NCI-H2029 (cell line): ENCODE measurements at regions not wholly inside any gene's neighbourhood (a gene's known extent, or its start where the extent isn't known, plus 50 kb on each side); places are given as distances from the start of the nearest gene placed in this dataset.

ENCODE experiments used
- DNase-seq: peaks from one replicate; lab custom pipeline; 2025; lab: John Stamatoyannopoulos, UW

DNA sequence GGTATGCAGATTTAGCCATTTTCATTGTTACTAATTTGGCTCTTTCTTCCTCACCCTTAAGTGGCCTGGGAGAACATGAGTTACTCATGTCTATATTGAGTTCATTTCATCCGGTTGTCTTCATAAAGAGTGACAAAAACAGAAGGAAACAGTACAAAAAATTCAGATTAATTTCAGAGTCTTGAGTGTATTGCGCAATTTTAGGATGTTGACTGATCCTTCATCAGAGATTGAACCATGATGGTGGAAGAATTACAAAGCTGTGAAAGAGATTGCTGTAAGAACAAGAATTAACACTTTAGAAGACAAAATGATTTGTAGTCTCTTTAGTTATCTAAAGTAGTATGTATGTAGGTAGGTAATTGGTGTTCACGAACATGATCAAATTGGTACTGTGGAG is 194.0 kb upstream of the PPP1R3A start:
- no peak for DNase-seq

DNA sequence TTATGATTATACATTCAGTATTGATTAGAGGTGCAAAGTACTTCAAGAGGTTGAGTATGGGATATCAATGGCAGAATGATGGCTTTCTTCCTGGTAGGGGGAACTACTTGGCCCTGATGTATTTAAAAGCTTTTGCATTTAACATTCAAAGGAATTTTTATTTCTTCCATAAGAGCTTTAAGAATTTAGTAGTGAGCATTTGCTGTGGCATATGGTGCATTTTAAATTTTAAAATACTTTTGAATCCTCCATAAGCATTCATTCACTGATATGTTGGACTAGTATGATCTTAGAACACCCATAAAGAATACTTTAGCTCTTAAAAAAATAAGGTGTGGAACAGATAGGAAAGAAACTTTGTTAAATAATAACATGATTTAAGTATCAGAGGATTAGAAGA is 191.9 kb upstream of the PPP1R3A start:
- DNase-seq = no peak

DNA sequence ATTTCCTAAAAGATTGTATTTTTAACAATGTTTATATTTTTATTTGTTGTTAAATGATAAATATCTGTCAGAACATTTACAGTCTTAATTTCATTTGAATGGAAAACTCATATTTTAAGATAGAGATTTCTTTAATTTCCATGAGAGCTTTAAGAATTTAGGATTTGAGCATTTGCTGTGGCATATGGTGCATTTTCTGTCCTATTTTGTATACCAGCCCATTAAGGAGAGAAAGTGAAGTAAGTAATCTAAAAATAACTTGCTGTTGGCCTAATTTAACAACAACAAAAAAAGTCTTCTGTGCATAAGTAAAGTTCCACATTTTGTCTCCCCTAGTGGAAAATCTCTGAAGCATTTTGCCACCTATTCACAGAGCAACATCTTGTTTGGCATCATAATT is 190.9 kb upstream of the PPP1R3A start:
- DNase-seq = no peak

DNA sequence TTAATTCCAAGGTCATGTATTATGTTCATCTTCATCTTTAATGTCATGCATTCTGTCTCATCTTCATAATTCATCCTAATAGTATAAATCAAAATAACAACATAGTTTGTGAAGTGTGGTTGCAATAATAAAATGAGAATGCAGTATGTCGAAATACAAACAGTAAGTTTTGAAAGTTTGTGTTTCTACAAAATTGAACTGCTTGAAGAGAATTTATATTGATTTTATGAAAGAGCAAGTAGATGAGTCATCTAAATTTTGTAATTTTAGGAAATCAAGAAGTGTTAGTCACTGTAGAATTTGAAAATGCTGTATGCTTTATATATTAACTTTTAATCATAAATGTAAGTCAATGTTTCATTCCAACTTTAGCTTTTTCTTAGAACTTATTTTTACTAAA is 190.5 kb upstream of the PPP1R3A start:
- DNase-seq = no peak

DNA sequence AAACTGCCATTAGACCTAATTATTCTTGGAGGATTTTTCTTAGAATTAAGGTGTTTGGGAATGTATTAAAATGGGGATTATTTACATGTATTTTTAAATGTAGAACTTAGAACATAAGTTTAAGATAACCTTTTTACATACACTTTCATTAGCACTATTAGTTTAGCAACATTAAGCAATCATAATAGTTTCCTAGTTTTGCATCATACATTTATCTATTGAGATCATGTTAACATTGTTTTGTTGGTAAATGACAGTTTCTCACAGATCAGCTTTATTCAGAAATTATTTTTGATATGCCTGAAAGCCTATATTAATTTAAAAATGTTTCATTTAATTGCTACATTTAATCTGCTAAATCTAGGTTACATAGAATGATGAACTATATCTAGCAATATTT is 189.7 kb upstream of the PPP1R3A start:
- no peak for DNase-seq

DNA sequence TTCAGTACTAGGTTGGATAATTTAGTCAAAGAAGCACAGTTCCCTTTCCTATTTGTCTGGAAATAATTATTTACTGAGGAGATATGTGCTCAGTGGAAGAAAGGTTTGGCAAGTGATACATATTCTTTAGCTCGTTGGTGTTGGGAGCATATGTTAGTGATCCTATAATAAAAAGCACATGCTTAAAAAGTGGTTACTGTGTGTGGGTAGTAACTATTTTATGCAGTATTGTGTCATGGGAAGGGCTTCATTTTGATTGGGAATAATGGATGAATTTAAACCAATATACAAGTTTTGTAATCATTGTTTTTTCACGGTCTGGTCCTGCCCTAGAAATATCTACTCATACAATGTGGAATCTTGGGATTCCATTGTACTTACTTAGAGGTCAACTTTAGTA is 188.7 kb upstream of the PPP1R3A start:
- no peak for DNase-seq

DNA sequence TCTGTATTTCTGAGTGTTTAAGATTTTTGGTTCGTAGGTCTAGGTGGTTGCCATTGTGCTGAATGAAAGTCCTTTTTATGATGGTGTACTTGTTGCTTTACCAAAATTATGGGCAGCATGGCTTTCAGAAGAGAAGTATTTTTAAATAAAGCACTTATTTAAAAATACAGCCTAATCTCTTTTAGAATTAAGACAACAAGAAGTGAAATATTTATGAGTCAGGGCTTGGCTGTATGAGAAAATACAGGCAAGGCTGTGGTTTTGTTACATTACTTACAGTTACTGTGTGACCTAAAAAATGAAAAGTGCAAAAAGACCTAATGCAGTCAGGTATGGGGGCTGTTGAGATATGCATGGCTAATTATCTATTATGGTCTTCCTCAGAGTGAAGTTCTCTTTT is 185.2 kb upstream of the PPP1R3A start:
- no peak for DNase-seq

DNA sequence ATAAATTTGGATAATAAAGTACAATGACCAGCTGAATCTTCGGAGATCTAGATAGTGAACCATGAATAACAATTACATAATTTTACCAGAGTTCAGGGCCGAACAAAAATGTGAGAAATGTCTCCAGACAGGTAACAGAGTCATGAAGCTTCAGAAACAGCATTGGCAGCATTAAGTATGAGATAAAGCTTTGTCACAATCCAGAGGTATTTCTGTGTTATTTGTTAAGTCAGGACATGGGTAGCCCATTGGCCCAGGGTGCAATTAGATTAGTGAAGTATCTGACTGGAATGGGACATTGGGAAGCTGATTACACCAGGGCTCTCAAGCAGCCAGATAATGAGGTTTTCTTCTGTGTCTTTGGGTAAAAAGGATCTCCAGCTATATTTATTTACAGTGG is 184.2 kb upstream of the PPP1R3A start:
- DNase-seq = no peak

DNA sequence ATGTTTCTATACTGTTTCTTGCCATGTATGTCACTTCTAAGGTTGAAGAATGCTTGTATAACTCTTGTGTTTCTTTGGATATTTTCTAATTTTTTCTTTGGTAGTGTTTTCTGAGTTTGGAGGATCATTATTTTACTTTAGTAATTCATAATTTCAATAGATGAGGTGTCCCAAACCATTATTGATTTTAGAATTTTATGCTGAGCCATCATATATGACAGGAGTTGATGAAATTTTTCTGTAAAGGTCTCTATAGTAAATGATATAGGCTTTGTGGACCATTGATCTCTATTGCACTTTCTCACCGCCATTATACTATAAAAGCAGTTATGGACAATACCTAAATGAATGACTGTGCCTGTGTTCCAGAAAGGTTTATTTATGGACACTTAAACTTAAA is 183.3 kb upstream of the PPP1R3A start:
- no peak for DNase-seq

DNA sequence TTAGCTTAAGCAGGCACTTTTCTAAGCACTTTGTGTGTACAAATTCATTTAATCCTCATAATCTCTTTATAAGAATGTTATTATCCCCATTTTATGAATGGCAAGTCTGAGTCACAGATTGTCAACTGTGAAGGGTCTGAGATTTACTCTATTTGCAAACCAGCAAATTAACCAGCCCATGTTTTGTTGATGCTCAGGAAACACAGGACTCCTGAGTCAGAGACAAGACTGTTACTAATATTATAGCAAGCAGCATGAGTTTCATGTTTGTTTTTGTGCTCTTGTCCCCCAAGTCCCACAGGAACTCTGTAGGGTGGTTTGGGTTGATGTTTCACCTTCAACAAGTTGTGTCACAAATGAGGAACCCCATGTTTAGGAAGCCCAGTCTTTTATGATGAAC is 182.0 kb upstream of the PPP1R3A start:
- no peak for DNase-seq

DNA sequence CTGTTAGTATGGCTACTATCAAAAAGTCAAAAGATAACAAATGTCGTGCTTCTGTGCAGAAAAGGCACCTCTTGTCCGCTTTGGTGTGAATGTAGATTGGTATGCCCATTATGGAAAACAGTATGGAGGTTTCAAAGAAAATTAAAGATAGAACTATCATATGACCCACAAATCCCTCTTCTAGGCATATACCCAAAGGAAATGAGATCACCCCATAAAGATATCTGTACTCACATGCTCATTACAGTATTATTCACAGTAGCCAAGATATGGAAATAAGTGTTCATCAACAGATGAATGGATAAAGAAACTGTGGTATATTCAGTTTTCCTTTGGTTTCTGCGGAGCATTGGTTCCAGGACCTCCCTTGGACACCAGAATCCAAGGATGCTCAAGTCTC is 180.5 kb upstream of the PPP1R3A start:
- DNase-seq = no peak

DNA sequence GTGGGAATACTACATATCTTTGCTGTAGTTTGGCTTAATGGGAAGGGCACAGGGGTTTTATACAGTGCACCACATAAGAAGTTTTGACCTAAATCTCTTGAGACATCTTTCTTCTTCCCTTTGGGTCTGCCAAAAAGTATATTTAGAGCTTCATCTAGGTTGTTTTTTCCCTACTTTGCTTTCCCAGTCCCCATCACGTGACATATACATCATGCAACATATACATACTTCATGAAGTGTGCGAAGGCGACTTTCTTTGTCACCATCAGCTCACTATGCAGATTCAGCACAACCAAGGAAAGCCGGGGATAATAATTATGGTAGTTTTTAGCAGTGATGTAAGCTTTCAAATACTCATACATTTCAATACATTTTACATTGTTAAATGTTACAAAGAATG is 177.1 kb upstream of the PPP1R3A start:
- DNase-seq = no peak

DNA sequence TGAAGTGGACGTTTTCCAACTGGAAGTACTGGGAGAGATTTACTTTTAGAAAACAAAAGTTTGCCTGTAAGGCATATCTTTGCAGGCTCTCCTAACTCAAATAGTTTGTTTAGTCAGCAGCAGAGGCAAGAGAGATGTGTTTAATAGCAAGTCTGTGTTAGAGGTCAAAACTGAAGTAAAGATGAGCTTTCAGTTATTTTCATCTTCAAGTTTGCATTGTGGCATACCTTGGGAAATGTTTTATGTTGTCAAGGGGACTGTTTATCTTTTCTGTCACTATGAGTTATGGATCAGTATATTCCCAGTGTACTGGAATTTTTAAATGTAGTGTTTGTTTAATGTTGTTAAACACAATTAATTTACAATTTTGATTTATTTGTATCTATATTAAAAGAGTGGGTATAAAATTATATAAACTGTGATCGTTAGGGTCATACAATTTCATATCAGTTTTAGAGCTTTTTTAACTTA is 169.7 kb upstream of the PPP1R3A start:
- no peak for DNase-seq

DNA sequence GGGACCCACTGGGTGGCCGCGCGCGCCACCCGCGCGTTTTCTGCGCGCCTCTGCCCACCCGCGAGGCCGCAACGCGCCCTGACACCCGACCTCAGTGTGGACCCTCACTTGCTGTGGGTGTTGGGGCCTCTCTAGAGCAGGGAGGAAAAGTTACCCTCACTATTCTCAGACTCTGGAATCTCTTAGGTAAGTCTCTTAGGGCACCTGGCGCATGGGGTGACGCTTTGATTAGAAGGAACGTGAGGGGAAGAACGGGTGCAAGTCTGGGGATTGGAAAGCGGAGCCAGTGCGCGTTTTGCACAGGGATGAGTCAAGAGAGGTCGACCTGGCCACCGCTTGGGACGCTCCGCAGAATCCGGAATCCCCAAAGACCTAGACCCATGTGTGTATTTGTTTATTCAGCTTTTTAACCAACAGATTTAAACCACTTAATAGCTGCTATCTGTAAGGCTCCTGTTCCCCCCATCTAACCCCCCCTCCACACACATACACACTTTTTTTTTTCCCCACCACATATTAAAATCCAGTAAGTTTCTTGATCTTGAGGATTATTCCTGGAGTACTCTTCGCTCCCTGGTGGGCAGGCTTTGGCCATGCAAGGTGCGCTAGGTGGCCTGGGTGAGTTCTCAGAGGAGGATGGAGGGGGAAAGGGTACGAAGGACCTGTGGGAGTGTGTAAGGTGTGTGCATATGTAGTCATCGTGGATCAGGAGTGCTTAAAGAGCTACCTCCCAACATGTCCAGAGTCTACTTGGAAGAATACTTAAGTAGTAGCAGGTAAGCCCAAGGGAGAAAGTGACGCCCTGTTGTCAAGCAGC is 169.1 kb upstream of the PPP1R3A start:
- DNase-seq = no peak

DNA sequence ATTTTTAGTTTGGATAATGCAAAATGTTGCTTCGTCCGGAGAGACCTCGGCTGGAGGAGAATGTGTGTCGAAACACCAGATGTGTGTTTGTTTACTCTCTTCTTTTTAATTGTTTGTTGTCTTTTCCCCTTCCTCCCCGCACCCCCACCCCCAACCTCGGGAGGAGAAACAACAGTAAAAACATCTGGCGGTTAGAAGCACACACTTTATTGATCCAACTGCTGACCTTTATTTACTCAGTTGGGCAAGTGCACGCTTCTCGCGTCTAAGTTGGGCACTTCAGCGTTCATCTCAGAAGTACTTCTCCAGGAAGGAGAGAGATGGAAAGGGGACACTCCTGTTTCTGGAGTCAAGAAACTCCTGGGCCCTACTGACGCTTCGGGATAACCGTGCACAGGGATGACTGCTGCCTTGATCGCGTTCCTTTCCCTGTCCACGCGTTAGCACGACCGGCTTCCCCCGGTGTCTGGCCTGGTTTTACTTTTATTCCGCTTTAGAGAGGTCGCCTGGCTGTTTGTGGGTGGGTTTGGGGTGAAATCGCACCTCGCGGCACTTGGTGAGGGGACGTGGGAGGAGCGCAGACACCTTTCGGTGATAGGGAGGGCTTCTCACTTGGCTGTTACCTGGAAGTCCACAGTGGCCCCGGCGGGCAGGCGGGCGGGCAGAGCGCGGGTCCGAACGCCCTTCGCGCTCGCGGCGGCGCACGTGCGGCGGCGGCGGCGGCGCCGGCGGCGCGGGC is 168.3 kb upstream of the PPP1R3A start:
- peak; percentile 59 for DNase-seq

DNA sequence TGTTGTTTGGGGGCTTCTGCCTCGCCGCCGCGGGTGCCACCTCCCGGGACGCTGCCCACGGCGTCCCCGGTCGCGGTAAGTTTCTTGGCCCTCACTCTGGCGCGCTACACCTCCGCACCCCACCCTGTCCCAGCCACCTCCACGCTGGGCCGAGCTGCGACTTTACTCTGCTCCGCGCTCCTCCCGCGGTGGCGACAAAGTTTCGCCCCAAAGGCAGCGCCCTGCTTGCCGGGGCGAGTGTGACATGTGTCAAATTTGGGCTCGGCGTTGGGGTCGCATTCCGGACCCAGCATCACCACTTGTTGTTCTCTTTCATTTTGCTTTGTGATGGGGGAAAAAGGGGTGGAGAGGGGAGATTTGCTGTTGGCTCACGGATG is 167.7 kb upstream of the PPP1R3A start:
- no peak for DNase-seq

DNA sequence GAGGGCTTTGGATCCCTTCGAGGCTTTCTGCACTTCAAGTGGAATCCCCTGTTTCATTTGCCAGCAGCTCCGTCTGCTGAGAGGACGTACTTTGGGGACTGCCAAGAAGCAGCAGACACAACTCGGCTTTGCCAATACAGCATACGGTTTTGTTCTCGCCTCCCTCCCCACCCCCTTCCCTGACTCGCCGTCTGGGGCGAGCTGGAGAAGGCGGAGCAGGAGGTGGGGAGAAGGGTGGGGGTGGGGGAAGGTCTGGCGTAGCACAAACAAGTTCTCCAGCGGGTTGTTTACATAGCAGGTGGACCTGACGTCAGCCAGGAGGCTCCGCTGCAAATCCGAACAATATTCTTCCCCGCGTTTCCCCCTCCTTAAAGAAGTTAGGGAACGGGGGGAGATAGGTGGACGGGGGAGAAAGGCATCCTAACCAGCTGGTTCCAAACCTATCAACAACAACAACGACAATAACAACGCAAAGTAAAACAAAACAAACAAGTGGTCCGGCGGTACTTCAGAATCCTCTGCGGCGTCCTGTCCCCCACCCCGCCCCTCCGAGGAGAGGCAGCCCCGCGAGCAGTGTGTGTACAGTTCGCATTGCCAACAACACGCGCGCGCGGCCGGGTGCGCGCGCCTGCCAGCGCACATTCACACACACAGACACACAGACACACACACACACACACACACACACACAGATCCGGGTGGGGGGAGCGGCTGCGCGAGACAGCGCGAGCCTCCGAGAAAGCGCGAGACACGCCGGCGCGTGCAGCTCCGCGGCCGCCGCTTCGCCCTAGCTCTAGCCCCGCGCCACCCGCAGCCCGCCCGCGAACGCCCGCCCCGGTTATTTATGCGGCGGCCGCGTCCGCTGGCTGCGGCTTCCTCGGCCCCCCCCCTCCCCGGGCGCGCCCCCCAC is 167.0 kb upstream of the PPP1R3A start:
- peak; percentile 96 for DNase-seq

DNA sequence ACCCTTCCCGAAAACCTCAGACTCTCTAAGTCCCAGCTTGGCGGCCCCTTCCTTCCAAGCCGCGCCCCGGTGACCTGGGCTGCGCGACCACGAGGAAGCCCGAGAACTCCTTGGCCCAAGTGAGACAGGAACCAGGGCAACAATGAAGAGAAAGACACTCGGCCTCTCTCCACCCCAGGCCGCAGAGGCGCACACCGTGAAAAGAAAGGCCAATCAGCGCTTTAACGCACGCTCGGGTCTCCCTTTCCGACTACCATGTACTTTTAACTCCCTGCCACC is 166.4 kb upstream of the PPP1R3A start:
- DNase-seq = no peak

DNA sequence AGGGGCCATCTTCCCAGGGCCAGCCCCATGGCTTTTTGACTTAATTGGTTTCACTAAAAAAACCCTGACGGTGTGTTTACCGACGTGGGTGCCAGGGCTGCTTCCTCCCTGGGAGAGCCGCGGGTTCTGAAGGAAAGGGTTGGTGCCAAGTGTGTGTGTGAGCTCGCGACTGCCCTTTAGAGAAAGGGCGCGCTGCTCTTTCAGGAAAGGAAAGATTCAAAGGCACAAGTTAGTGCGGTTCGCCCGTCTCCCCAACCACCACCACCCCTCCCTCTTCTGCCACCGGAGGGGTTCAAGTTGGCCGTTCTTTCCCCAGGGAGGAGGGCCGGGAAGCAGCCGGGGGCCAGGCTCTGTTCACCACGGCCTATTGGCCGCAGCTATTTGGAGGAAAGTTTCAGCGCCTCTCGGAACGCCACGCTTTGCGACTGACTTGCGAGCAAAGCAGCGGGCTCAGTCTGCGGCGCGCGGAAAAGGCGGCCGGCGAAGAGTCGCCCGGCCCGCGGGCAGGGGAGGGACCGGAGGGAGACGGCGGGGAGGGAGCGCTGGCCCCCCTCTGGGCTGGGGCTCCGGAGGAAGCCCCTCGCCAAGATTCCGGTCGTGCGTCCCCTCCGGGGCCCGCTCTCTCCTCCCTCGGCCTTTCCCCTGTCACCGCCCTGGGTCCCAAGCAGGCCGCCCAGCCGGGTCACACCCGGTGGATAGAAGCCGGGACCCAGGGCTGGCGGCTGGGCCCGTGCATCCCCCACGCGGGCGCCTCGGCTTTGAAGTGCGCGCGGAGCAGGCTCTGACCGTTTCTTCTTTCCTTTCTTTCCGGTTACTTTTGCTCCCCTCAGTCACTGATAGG is 165.9 kb upstream of the PPP1R3A start:
- peak; percentile 39 for DNase-seq

DNA sequence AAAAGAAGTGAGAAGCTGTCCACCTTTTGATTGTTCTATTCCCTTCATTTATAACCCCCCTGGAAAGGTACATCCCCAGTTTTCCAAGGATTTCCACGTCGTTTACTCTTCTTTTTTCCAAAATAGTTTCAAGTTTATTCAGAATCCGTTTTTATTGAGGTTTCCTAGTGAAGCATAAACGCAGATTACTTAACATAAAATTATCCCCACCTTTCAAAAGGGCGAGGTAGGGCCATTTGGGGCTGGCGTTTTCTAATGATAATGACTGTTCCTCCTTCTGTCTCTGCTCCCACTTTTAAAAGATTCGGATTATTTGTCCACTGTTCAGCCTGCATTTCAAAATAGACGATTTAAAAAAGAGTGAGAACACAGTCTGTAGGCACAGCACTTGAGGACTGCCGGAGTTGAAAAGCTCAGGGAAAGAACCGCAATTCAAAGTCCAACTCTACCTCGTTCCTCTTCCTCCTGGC is 165.2 kb upstream of the PPP1R3A start:
- no peak for DNase-seq

DNA sequence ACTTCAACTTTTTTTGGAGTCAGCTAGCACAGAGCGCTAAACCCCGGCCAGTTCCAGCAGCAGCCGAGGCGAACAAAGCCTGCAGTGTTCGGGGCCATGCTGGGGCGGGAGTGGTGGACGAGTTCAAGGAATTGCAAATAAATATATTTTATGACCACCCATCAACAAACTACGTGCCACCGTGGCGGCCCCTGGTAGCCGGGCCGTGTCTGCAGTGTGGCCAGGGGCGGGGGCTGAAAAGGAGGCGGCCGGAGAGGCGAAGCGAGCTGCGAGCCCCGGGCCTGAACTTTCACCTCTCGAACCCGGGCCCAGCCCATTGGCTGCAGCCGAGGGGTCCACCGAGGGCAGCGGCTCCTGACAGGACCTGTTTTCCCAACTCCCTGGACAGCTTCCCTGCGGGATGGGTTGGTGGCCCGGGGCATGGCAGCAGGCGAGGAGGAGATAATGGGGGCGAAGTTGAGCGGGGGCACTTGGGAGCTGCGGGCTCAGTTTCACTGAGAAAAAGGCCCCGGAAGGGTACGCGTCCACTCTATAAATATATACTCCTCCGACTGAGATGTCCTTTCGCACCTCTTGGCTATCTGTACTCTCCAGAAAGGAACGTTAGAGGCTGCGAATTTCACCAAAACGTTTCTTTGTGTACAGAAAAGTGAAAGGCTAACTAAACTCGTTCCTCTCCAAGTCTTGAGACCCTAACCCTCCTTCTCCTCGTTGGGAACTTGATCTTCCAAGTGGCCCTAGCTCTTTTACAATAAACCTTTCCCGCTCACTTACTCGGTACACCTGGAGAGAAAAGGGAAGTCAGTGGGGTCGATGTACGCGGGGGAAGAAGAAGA is 164.6 kb upstream of the PPP1R3A start:
- DNase-seq = no peak
